PC-3 (cell line): ENCODE measurements at regions not wholly inside any gene's neighbourhood (a gene's known extent, or its start where the extent isn't known, plus 50 kb on each side); places are given as distances from the start of the nearest gene placed in this dataset.

Source experiments
- ATAC-seq: fragments of 200-7000 bp; cut with Tn5 transposase; 2 replicates; pipeline ENCODE4 v1.9.1; 2020; ENCODE audit warnings: mild to moderate bottlenecking, moderate library complexity
- BruUV-seq: library from RNA; stranded (reverse); fragments of 400-500 nt; replicated peaks from 2 replicates; lab custom pipeline; 2021; lab: Mats Ljungman, UMichigan
- CTCF ChIA-PET: fragments of 300-600 bp; sonication (Branson Sonifier 250); formaldehyde crosslinking; loops from one replicate; lab custom pipeline; 2022; ENCODE audit warnings: antibody characterized with exemption; lab: Charles Lee
- POLR2A ChIA-PET: fragments of 300-600 bp; sonication (Branson Sonifier 250); formaldehyde crosslinking; loops from one replicate; lab custom pipeline; 2022; ENCODE audit warnings: antibody characterized with exemption; ENCODE audit not compliant: unreplicated experiment; lab: Charles Lee
- DNase-seq: peaks from one replicate; pipeline ENCODE4 v3.0.0-alpha.2; 2015
- H2AFZ ChIP-seq: fragments of 300-600 bp; sonication (generic); 2 replicates; pipeline ENCODE4 v1.6.0; 2016; ENCODE audit warnings: antibody characterized with exemption, low read length
- H3F3A ChIP-seq: fragments of 300-600 bp; sonication (generic); one replicate; pipeline ENCODE4 v1.6.0; 2017; ENCODE audit warnings: antibody characterized with exemption, low read length, control low read depth, mild to moderate bottlenecking; ENCODE audit not compliant: unreplicated experiment
- H3K27ac ChIP-seq: fragments of 300-600 bp; sonication (generic); 2 replicates; pipeline ENCODE4 v1.5.1; 2016; ENCODE audit warnings: mild to moderate bottlenecking, low read length
- H3K27me3 ChIP-seq: fragments of 300-600 bp; sonication (generic); 2 replicates; pipeline ENCODE4 v1.6.1; 2016; ENCODE audit warnings: low read length, mixed read lengths
- H3K36me3 ChIP-seq: fragments of 300-600 bp; sonication (generic); 2 replicates; pipeline ENCODE4 v1.6.1; 2016; ENCODE audit warnings: low read depth, mixed run types, low read length, mixed read lengths
- H3K4me1 ChIP-seq: fragments of 300-600 bp; sonication (generic); 2 replicates; pipeline ENCODE4 v1.5.1; 2016; ENCODE audit warnings: low read length; ENCODE audit not compliant: insufficient read depth
- H3K4me2 ChIP-seq: fragments of 300-600 bp; sonication (generic); 2 replicates; pipeline ENCODE4 v1.6.0; 2016; ENCODE audit warnings: low read length
- H3K4me3 ChIP-seq: fragments of 300-600 bp; sonication (generic); 2 replicates; pipeline ENCODE4 v1.5.1; 2016; ENCODE audit warnings: mild to moderate bottlenecking, low read length, mixed read lengths
- H3K79me2 ChIP-seq: fragments of 300-600 bp; sonication (generic); 2 replicates; pipeline ENCODE4 v1.6.1; 2017; ENCODE audit warnings: low read length, mixed read lengths
- H3K9ac ChIP-seq: fragments of 300-600 bp; sonication (generic); 2 replicates; pipeline ENCODE4 v1.6.0; 2016; ENCODE audit warnings: mild to moderate bottlenecking, low read length
- H3K9me2 ChIP-seq: fragments of 300-600 bp; sonication (generic); replicated peaks from 2 replicates; pipeline ENCODE4 v1.6.1; 2016; ENCODE audit warnings: mixed run types, low read length, mixed read lengths
- H3K9me3 ChIP-seq: fragments of 300-600 bp; sonication (generic); 2 replicates; pipeline ENCODE4 v1.6.1; 2016; ENCODE audit warnings: low read length, mixed read lengths
- H4K20me1 ChIP-seq: fragments of 300-600 bp; sonication (generic); 2 replicates; pipeline ENCODE4 v1.6.1; 2016; ENCODE audit warnings: low read length, mixed read lengths
- EZH2 ChIP-seq: fragments of 300-600 bp; sonication (generic); IDR thresholded peaks from one replicate; pipeline ENCODE4 v1.6.1; 2017; ENCODE audit warnings: antibody characterized with exemption, mild to moderate bottlenecking, low read length; ENCODE audit not compliant: unreplicated experiment
- EZH2phosphoT487 ChIP-seq: fragments of 300-600 bp; sonication (generic); IDR thresholded peaks from 2 replicates; pipeline ENCODE4 v1.6.1; 2018; ENCODE audit warnings: mild to moderate bottlenecking, antibody characterized with exemption, low read length, borderline replicate concordance
- intact Hi-C: fragments of 100-400 bp; cut with micrococcal nuclease; formaldehyde crosslinking; loops from 2 replicates; pipeline ENCODE4 v1.9.0; 2023
- TF ChIP-seq, protein P1 (sequence below): fragments of 300-600 bp; sonication (generic); conservative IDR thresholded peaks from 2 replicates; pipeline ENCODE4 v1.5.1; 2017; ENCODE audit warnings: antibody characterized with exemption, low read depth, mild to moderate bottlenecking, low read length

DNA sequence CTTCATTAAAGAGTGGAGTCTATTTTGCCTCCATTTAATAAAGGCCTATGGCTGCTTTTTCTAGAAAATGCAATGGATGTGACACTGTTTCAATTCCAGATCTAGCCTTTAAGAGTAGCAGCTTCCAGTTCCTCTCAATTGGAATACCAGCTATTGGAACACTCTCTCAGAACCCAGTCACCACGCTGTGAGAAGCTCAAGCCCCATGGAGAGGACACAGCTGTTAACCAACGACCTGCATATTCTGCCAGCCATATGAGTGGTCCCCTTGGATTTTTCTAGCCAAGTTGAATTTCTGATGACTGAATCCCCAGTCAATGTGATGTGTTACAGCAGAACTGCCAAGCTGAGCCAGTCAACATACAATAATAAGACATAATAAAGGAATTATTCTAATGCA is 131.8 kb downstream of the TMTC3 start:
- Histone ChIP-seq H3K9me2 (no peaks in the 10 kb centered on the region), H3K27me3 (no peaks in the 10 kb centered on the region), H3K4me1 (no peaks in the 10 kb centered on the region), H3K4me2 (no peak overlapping the region), H3K4me3 (no peak overlapping the region), H3K9me3 (no peaks in the 10 kb centered on the region), H3K36me3 (no peaks in the 10 kb centered on the region), H3K27ac (no peak overlapping the region), H3K79me2 (no peaks in the 10 kb centered on the region), H4K20me1 (no peaks in the 10 kb centered on the region), H3F3A (no peaks in the 10 kb centered on the region), H3K9ac (no peak overlapping the region), H2AFZ (no peak overlapping the region)
- ATAC-seq = no peak
- no peak for TF ChIP-seq EZH2phosphoT487
- no peak for TF ChIP-seq EZH2
- CTCF ChIA-PET = no interaction called here
- no peak for DNase-seq
- BruUV-seq = no TSS peak
- intact Hi-C loops = no loop called here
- POLR2A ChIA-PET = no interaction called here

DNA sequence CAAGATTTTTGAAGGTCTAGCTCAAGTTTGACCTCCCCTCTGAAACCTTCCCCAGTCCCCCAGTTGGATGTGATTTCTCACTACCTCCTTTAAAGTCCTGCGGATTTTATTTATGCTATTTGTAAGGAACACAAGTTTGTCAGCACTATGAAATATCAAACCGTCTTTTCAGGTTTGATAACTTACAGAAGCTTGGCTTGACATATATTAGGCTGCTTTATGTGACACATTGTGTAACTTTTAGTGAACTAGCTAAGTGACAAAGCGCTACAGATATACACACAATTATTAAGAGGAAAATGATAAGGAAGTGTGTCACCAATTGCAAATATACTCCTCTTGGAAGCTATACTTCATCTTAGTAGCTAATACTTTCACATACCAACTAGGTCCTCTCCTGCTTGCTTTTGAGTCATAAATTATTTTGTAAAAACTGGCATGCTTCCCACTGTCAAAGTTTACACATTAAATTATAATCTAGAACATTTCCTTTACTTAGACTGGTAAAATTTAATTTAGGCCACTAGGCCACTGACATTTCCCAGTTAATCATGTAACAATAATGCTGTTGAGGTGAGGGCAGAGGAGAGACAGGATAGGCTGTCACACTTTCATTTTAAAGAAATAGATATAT is 149.5 kb downstream of the TMTC3 start:
- no peaks in the 10 kb centered on the region for H3F3A ChIP-seq
- POLR2A ChIA-PET = interaction anchor here (0.5 to 0.7 kb wide), 3 partner anchors 47 to 271 kb away, joined by 3 read pairs; no protein-coding TSS in a partner anchor
- intact Hi-C loops = loop anchor here (2.0 to 10.0 kb wide), 3 partner anchors 45 to 263 kb away; no protein-coding TSS in a partner anchor
- no peaks in the 10 kb centered on the region for H4K20me1 ChIP-seq
- H3K4me1 ChIP-seq = peaks cover 17% of the 10 kb centered on the region
- H2AFZ ChIP-seq = peak overlapping the region; percentile 46; the same call in 1 of the 2 replicates
- H3K4me2 ChIP-seq = peak overlapping the region; percentile 72
- CTCF ChIA-PET = interaction anchor here (0.6 kb wide), 1 partner anchor 110 kb away, joined by 3 read pairs; no protein-coding TSS in a partner anchor
- peak overlapping the region; percentile 76 for H3K27ac ChIP-seq
- no peaks in the 10 kb centered on the region for H3K79me2 ChIP-seq
- ATAC-seq (peak; percentile 93), DNase-seq (peak; percentile 82)
- peak overlapping the region; percentile 36 for H3K4me3 ChIP-seq
- H3K9me3 ChIP-seq = no peaks in the 10 kb centered on the region
- H3K36me3 ChIP-seq = no peaks in the 10 kb centered on the region
- no peaks in the 10 kb centered on the region for H3K27me3 ChIP-seq
- no peaks in the 10 kb centered on the region for H3K9me2 ChIP-seq
- TF ChIP-seq EZH2 (no peak), EZH2phosphoT487 (no peak)
- TF ChIP-seq, protein P1, sequence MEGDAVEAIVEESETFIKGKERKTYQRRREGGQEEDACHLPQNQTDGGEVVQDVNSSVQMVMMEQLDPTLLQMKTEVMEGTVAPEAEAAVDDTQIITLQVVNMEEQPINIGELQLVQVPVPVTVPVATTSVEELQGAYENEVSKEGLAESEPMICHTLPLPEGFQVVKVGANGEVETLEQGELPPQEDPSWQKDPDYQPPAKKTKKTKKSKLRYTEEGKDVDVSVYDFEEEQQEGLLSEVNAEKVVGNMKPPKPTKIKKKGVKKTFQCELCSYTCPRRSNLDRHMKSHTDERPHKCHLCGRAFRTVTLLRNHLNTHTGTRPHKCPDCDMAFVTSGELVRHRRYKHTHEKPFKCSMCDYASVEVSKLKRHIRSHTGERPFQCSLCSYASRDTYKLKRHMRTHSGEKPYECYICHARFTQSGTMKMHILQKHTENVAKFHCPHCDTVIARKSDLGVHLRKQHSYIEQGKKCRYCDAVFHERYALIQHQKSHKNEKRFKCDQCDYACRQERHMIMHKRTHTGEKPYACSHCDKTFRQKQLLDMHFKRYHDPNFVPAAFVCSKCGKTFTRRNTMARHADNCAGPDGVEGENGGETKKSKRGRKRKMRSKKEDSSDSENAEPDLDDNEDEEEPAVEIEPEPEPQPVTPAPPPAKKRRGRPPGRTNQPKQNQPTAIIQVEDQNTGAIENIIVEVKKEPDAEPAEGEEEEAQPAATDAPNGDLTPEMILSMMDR = no peak
- no TSS peak for BruUV-seq
- H3K9ac ChIP-seq = peak overlapping the region; percentile 32; the same call in 1 of the 2 replicates

DNA sequence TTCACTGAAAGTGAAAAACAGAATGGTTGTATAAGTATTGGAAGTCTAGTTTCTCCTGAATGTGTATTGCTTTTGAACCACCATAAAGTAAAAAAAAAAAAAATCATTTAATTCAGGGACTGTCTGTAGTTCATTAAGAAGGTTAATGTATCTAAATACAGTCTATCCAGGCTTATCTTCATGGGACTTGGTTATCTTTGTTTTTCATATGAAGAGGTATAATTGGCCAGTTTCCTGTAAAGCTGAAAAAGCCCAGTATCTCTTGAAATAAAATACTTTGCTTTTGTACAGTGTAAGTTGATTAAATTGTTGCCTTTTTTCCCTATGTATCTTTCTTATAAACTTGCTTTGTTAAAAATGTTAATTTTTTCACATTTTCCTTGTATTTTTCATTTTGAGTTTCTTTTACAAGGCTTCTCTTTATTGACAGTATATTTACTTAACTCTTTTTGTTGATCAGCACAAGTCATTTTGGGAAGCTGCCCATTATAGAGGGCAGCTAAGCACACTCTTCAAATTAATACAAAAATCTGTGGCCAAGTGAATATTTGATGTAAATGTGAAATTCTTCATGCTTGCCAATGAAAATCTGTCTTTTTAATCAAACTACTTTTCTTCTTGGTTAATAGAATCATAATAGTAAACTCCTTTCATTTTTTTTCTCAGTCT is 156.0 kb downstream of the TMTC3 start:
- Histone ChIP-seq H3K36me3 (no peaks in the 10 kb centered on the region), H4K20me1 (no peaks in the 10 kb centered on the region), H3K4me2 (peak overlapping the region; percentile 50), H3K9me3 (no peaks in the 10 kb centered on the region), H3K9ac (peak overlapping the region; percentile 19; the same call in 1 of the 2 replicates), H3K27me3 (no peaks in the 10 kb centered on the region), H3F3A (peaks cover 5% of the 10 kb centered on the region), H3K27ac (peak overlapping the region; percentile 88), H3K79me2 (no peaks in the 10 kb centered on the region), H3K9me2 (no peaks in the 10 kb centered on the region; the same call in 1 of the 2 replicates), H3K4me1 (peaks cover 40% of the 10 kb centered on the region), H2AFZ (no peak overlapping the region), H3K4me3 (no peak overlapping the region)
- no TSS peak for BruUV-seq
- CTCF ChIA-PET = interaction anchor here (0.7 kb wide), 1 partner anchor 194 kb away, joined by 4 read pairs; no protein-coding TSS in a partner anchor
- intact Hi-C loops = loop anchor here (5.0 to 10.0 kb wide), 2 partner anchors 126 to 257 kb away; no protein-coding TSS in a partner anchor
- ATAC-seq = no peak
- POLR2A ChIA-PET = no interaction called here
- DNase-seq = peak; percentile 4
- TF ChIP-seq, protein P1 = no peak
- TF ChIP-seq EZH2 (no peak), EZH2phosphoT487 (no peak)
